HG03159 (cell line): ENCODE measurements at regions not wholly inside any gene's neighbourhood (a gene's known extent, or its start where the extent isn't known, plus 50 kb on each side); places are given as distances from the start of the nearest gene placed in this dataset.
"Not testable (repeated sequence)": the region's sequence is repeated elsewhere in the genome, so short reads cannot be mapped to it uniquely, and the experiment has no call there.

Experiments
- ATAC-seq: cut with Tn5 transposase; IDR thresholded peaks from one replicate; pipeline ENCODE4 v1.9.1; 2021; ENCODE audit warnings: mild to moderate bottlenecking, moderate library complexity; ENCODE audit not compliant: unreplicated experiment

DNA sequence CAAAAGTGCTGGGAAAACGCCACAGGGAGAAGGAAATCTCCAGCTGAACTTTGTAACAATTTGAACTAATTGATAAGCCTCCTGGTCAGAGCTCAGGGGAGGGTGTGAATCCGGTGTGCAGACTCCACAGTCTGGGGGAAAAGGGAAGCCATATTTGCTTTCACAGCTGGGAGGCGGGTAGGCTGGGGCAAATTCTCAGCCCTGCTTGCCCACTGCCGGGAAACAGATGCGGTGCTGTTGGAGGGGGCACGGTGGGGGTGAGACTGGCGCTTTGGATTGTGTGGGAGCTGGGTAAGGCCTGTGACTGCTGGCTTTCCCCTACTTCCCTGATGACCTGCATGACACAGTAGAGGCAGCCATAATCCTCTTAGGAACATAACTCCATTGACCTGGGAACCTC is 134.8 kb downstream of the ADCYAP1 start:
- ATAC-seq, result no peak

DNA sequence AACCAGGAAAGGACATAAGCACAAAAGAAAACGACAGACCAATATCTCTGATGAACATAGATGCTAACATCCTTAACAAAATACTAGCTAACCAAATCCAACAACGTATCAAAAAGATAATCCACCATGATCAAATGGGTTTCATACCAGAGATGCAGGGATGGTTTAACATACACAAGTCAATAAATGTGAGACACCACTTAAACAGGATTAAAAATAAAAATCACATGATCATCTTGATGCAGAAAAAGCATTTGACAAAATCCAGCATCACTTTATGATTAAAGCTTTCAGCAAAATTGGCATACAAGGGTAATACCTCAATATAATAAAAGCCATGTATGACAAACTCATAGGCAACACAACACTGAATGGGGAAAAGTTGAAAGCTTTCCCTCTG is 138.4 kb downstream of the ADCYAP1 start:
- ATAC-seq, result not testable (repeated sequence)

GRCh38 chr18:1045658-1046057 is 141.0 kb downstream of the ADCYAP1 start:
- ATAC-seq, result no peak

GRCh38 chr18:1047406-1047805 is 142.7 kb downstream of the ADCYAP1 start:
- no peak for ATAC-seq

- ATAC-seq, result no peak
Measured at GRCh38 chr18:1048032-1048431, 143.4 kb downstream of the ADCYAP1 start.

GRCh38 chr18:1049173-1049572 is 144.5 kb downstream of the ADCYAP1 start:
- ATAC-seq, result no peak

- no peak for ATAC-seq
Measured at GRCh38 chr18:1050012-1050657, 145.5 kb downstream of the ADCYAP1 start.

DNA sequence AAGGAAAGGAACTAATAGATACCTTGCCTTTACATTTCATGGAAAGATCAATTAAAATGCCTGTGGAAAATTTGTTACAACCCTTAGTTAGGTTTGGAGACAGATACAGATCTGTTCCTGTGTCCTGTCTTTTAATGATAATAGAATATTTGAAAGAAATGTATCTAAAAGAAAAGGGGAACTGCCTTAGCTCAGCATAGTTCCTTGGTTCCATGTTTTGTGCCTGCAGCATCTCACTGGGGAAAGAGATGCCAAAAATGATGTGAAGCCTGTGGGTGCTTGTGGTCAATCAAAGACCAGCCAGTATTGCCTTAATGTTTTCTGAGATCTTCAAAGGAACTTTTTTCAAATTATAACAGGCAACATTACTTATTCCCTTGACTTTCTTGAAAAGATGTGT is 147.6 kb downstream of the ADCYAP1 start:
- no peak for ATAC-seq

DNA sequence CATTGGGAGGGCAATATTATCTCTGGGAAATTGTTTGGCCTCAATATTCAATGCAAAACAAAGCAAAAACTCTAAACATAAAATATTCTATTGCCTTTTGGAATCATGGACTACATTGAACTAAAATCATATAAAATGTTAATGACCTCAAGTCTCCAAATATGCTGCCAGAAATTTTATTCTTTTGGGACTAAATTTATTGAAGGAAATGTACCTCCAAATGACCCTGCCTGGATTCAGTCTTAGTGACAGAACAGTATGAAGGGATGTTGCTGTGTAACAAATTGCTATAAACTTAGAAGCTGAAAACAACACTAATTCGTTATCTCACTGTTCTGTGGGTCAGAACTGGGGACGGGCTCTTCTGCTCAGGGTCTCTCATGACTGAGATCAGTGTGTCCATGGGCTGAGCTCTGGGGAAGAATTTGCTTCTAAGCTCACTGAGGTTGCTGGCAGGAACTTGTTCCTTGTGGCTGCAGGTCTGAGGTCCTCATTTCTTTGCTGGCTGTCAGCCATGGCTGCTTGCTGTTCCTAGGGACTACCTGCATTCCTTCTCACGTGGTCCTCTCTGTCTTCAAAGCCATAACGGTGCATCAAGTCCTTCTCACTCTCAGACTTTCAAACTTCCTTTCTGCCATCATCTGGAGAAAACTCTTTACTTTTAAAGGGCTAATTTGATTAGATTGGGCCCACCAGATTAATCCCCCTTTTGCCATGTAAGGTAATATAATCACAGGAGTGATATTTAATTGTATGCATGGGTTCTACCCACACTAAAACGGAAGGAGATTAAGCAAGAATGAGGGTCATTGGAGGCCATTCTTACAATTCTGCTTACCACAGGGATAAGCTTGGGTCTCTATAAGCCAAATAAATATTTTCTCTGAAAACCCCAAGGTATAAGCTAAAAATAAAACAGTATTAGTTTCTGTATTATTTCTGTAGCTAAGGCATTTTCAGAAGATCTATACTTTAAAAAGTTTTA is 149.0 kb downstream of the ADCYAP1 start:
- no peak for ATAC-seq

GRCh38 chr18:1056404-1056803 is 151.7 kb downstream of the ADCYAP1 start:
- no peak for ATAC-seq

DNA sequence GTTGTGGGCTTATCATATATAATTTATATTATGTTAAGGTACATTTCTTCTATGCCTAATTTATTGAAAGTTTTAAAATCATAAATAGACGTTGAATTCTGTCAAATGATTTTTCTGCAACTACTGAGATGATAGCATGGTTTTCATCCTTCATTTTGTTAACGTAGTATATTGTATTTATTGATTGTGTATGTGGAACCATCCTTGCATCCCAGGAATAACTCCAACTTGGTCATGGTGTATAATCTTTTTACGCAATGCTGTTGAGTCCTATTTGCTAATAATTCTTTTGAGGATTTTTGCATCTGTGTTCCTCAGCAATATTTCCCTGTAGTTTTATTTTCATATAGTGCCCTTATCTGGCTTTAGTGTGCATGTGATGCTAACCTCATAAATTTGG is 152.7 kb downstream of the ADCYAP1 start:
- no peak for ATAC-seq

- ATAC-seq, result no peak
Measured at GRCh38 chr18:1062588-1062987, 157.9 kb downstream of the ADCYAP1 start.

- ATAC-seq, result no peak
Measured at GRCh38 chr18:1075322-1075721, 170.7 kb downstream of the ADCYAP1 start.

DNA sequence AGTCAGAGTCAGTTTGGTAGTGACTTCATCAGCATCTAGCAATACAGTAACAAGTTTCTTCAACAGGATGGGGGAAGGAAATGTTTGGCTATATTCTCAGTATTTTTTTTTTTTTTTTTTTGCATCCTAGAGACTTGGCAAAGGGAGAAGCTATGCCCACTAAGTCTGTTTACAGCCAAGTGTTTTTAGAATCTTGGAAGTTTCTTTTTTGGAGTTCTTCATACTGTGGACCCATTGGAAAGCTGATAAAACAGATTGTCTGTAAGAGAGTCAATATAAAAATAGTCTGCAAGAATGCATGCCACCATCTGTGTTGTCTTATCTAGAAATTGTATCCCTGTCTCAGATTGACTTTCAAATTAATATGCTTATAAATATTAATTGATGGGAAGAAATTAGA is 171.2 kb downstream of the ADCYAP1 start:
- no peak for ATAC-seq

DNA sequence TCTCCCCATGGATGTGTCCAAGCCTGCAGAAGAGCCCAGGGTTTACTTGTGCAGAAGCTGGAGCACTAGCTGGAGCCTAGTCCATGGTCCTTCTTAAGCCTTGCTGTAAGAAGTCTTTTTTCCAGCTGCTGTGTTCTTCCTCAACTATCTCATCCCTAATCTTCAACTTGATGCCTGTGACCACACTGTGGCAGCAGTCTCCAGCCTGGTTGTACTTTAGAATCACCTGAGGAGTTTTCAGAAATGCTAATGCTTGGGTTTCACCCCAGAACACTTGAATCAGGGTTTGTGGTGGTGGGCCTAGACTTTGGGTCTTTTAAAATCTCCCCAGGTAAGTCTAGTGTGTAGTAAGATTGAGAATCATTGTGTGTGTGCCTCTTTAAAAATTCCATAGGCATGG is 173.6 kb downstream of the ADCYAP1 start:
- ATAC-seq, result no peak

DNA sequence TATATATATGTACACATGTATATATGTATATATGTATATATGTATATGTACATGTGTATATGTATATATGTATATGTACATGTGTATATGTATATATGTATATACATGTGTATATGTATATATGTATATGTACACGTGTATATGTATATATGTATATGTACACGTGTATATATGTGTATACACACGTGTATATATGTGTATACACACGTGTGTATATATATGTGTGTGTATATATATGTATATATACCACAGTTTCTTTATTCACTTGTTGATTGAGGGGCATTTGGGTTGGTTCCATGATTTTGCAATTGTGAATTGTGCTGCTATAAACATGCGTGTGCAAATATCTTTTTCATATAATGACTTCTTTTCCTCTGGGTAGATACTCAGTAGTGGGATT is 179.0 kb downstream of the ADCYAP1 start:
- ATAC-seq, result not testable (repeated sequence)

GRCh38 chr18:1090758-1091157 is 186.1 kb downstream of the ADCYAP1 start:
- ATAC-seq, result no peak

GRCh38 chr18:1092228-1092627 is 187.6 kb downstream of the ADCYAP1 start:
- no peak for ATAC-seq

- ATAC-seq, result no peak
Measured at GRCh38 chr18:1094409-1094808, 189.7 kb downstream of the ADCYAP1 start.

- ATAC-seq, result not testable (repeated sequence)
Measured at GRCh38 chr18:1097991-1098735, 193.5 kb downstream of the ADCYAP1 start.

GRCh38 chr18:1102848-1103247 is 198.2 kb downstream of the ADCYAP1 start:
- ATAC-seq, result no peak
